HepG2 (cell line): ENCODE measurements at regions not wholly inside any gene's neighbourhood (a gene's known extent, or its start where the extent isn't known, plus 50 kb on each side); places are given as distances from the start of the nearest gene placed in this dataset.

Source experiments
- CBX5 ChIP-seq: sonication (generic); formaldehyde crosslinking; IDR thresholded peaks from 2 replicates; pipeline ENCODE4 v1.4.0; 2020; ENCODE audit warnings: missing genetic modification reagents, borderline replicate concordance
- CEBPB ChIP-seq: IDR thresholded peaks from 2 replicates; pipeline ENCODE4 v1.6.1; 2011; ENCODE audit warnings: low read depth, low read length, improper control_type of control experiment, borderline replicate concordance
- CTCF ChIP-seq: sonication (generic); formaldehyde crosslinking; IDR thresholded peaks from 2 replicates; pipeline ENCODE4 v1.5.0; 2020; ENCODE audit warnings: mild to moderate bottlenecking, missing genetic modification reagents, moderate library complexity
- DR1 ChIP-seq: sonication (generic); formaldehyde crosslinking; IDR thresholded peaks from 2 replicates; pipeline ENCODE4 v1.8.0; 2021; ENCODE audit warnings: mild to moderate bottlenecking, missing genetic modification reagents, inconsistent platforms
- NFAT5 ChIP-seq: sonication (generic); formaldehyde crosslinking; IDR thresholded peaks from 2 replicates; pipeline ENCODE4 v1.4.0; 2020; ENCODE audit warnings: missing genetic modification reagents
- PBX3 ChIP-seq: sonication (generic); formaldehyde crosslinking; IDR thresholded peaks from 2 replicates; pipeline ENCODE4 v1.8.1; 2023; ENCODE audit warnings: missing genetic modification reagents, inconsistent platforms, borderline replicate concordance
- TAF1 ChIP-seq: sonication (generic); formaldehyde crosslinking; IDR thresholded peaks from 2 replicates; pipeline ENCODE4 v1.4.0; 2020; ENCODE audit warnings: missing genetic modification reagents
- ZC3H4 ChIP-seq: sonication (generic); formaldehyde crosslinking; IDR thresholded peaks from 2 replicates; pipeline ENCODE4 v1.4.0; 2020; ENCODE audit warnings: missing genetic modification reagents, borderline replicate concordance
- ZMYM3 ChIP-seq: sonication (generic); formaldehyde crosslinking; IDR thresholded peaks from 2 replicates; pipeline ENCODE4 v1.5.1; 2020; ENCODE audit warnings: mild to moderate bottlenecking, missing genetic modification reagents
- ZNF253 ChIP-seq: sonication (generic); formaldehyde crosslinking; IDR thresholded peaks from 2 replicates; pipeline ENCODE4 v1.8.0; 2022; ENCODE audit warnings: mild to moderate bottlenecking, missing genetic modification reagents, borderline replicate concordance
- ZNF557 ChIP-seq: sonication (generic); formaldehyde crosslinking; IDR thresholded peaks from 2 replicates; pipeline ENCODE4 v1.4.0; 2020; ENCODE audit warnings: missing genetic modification reagents
- TF ChIP-seq, protein P1 (sequence below): sonication (generic); formaldehyde crosslinking; conservative IDR thresholded peaks from 2 replicates; pipeline ENCODE4 v1.4.0; 2020; ENCODE audit warnings: missing genetic modification reagents

DNA sequence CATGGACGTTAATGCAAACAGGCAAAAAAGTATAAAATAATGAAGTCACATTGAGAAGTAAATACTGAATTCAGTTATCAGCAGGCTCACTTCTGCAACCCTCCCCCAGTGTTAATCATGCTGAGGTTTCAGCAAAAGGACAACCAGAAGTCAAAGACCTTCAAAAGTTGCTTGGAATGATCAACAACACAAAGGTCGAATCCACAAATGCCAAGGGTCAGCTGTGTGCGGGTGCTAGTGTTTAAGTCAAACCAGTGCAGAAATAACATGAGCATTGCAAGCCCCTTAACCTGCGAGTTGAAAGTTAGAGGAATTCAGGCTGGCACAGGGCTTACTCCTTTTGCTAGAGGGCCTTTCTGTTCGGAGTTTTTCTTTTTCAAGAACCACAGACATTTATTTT, 436.7 kb upstream of the SEL1L start:
- no peak for TF ChIP-seq NFAT5
- TF ChIP-seq ZNF557 (CRISPR knock-in tag), result no peak
- no peak for TF ChIP-seq ZMYM3 (CRISPR knock-in tag)
- no peak for TF ChIP-seq PBX3
- TF ChIP-seq CBX5 (CRISPR knock-in tag), result no peak
- TF ChIP-seq TAF1, result no peak
- no peak for TF ChIP-seq CTCF (CRISPR knock-in tag)
- TF ChIP-seq ZC3H4 (CRISPR knock-in tag), result no peak
- no peak for TF ChIP-seq DR1 (CRISPR knock-in tag)
- TF ChIP-seq CEBPB, result no peak
- TF ChIP-seq, protein P1, sequence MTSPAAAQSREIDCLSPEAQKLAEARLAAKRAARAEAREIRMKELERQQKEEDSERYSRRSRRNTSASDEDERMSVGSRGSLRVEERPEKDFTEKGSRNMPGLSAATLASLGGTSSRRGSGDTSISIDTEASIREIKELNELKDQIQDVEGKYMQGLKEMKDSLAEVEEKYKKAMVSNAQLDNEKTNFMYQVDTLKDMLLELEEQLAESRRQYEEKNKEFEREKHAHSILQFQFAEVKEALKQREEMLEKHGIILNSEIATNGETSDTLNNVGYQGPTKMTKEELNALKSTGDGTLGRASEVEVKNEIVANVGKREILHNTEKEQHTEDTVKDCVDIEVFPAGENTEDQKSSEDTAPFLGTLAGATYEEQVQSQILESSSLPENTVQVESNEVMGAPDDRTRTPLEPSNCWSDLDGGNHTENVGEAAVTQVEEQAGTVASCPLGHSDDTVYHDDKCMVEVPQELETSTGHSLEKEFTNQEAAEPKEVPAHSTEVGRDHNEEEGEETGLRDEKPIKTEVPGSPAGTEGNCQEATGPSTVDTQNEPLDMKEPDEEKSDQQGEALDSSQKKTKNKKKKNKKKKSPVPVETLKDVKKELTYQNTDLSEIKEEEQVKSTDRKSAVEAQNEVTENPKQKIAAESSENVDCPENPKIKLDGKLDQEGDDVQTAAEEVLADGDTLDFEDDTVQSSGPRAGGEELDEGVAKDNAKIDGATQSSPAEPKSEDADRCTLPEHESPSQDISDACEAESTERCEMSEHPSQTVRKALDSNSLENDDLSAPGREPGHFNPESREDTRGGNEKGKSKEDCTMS (CRISPR knock-in tag), result no peak
- TF ChIP-seq ZNF253 (CRISPR knock-in tag), result no peak
